ENCODE measurements at regions not wholly inside any gene's neighbourhood (a gene's known extent, or its start where the extent isn't known, plus 50 kb on each side); places are given as distances from the start of the nearest gene placed in this dataset.

GRCh38 chr4:89541998-89542397 is 234.4 kb upstream of the GPRIN3 start:
- no peak for TF ChIP-seq POLR2A (IDR thresholded peaks at IDR 0.05)
- no peak for TF ChIP-seq CTCF (IDR thresholded peaks at IDR 0.05 in 8 of 11, conservative IDR thresholded peaks at IDR 0.05 in 3 of 11)
